ENCODE measurements at regions not wholly inside any gene's neighbourhood (a gene's known extent, or its start where the extent isn't known, plus 50 kb on each side); places are given as distances from the start of the nearest gene placed in this dataset.

DNA sequence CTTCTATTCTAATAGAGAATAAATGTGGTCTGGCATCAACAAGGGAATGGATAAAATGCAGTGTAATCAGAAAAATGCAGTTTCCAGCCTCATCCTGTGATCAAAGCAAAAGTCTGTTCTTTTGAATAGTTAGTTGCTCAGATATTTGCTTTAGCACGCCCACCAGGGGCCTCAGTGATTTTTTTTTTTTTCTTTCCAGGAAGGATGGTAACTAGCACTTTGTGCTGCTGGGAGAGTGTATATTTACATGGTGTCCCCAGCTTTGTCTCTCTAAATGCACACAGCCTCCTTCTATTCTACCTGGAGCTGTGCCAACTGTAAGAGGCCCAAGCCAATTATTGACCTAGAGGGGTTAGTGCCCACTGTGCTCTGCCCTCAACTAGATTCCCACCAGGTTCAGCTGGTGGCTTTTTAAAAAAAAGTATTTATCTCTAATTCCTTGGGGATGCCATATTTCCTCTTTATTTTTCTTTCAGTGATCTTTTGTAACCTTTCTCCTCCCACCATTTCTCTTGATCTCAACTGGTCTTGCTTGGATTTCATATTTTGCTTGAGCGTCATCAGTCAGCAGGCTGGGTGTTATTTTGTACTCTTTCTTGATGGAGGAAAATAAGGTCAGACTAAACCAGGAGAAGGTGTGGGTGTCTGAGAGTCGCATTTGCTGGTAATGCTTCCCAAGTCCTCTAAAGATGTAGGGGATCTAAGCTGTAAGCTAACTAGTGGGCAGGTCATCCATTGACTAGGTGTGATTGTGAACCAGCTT lies 193.0 kb upstream of the C9orf72 start (continued):
- TF ChIP-seq ATF3 (IDR thresholded peaks at IDR 0.05; ENCODE audit: insufficient read depth, low read depth, low read length) = no peak
- no peak for TF ChIP-seq EP300 (IDR thresholded peaks at IDR 0.05; ENCODE audit: borderline replicate concordance in 1 of 2, low read depth in 2 of 2, low read length in 2 of 2)
- no peak for TF ChIP-seq TAF7 (optimal IDR thresholded peaks at IDR 0.05; ENCODE audit: borderline replicate concordance, low read depth, low read length)
- TF ChIP-seq BACH1 (IDR thresholded peaks at IDR 0.05; ENCODE audit: low read length) = no peak
- no peak for TF ChIP-seq CBX8 (IDR thresholded peaks at IDR 0.05; ENCODE audit: borderline replicate concordance, low read depth, low read length)
